MM.1S (cell line): ENCODE measurements at regions not wholly inside any gene's neighbourhood (a gene's known extent, or its start where the extent isn't known, plus 50 kb on each side); places are given as distances from the start of the nearest gene placed in this dataset.

Experiments
- DNase-seq: peaks from one replicate; pipeline ENCODE4 v3.0.0-alpha.2; 2015
- H2AFZ ChIP-seq: fragments of 300-600 bp; sonication (generic); 2 replicates; pipeline ENCODE4 v1.6.0; 2016; ENCODE audit warnings: antibody characterized with exemption, low read length
- H3F3A ChIP-seq: fragments of 300-600 bp; sonication (generic); 2 replicates; pipeline ENCODE4 v1.6.1; 2016; ENCODE audit warnings: mild to moderate bottlenecking, antibody characterized with exemption, low read length, moderate library complexity, mixed read lengths; ENCODE audit not compliant: insufficient read depth
- H3K27ac ChIP-seq: fragments of 300-600 bp; sonication (generic); 2 replicates; pipeline ENCODE4 v1.5.1; 2016; ENCODE audit warnings: mild to moderate bottlenecking, low read length
- H3K27me3 ChIP-seq: fragments of 300-600 bp; sonication (generic); replicated peaks from 2 replicates; pipeline ENCODE4 v1.6.0; 2016; ENCODE audit warnings: low read length; ENCODE audit not compliant: insufficient read depth
- H3K36me3 ChIP-seq: fragments of 300-600 bp; sonication (generic); replicated peaks from 2 replicates; pipeline ENCODE4 v1.6.1; 2016; ENCODE audit warnings: mild to moderate bottlenecking, low read length, mixed read lengths; ENCODE audit not compliant: insufficient read depth
- H3K4me1 ChIP-seq: fragments of 300-600 bp; sonication (generic); 2 replicates; pipeline ENCODE4 v1.6.1; 2016; ENCODE audit warnings: low read length, mixed read lengths
- H3K4me2 ChIP-seq: fragments of 300-600 bp; sonication (generic); 2 replicates; pipeline ENCODE4 v1.6.0; 2016; ENCODE audit warnings: low read depth, low read length
- H3K4me3 ChIP-seq: fragments of 300-600 bp; sonication (generic); 2 replicates; pipeline ENCODE4 v1.5.1; 2016; ENCODE audit warnings: low read length, mixed read lengths
- H3K79me2 ChIP-seq: fragments of 300-600 bp; sonication (generic); 2 replicates; pipeline ENCODE4 v1.6.1; 2016; ENCODE audit warnings: mixed run types, low read length, mixed read lengths
- H3K9ac ChIP-seq: fragments of 300-600 bp; sonication (generic); 2 replicates; pipeline ENCODE4 v1.6.1; 2016; ENCODE audit warnings: low read length, mixed read lengths
- H3K9me2 ChIP-seq: fragments of 300-600 bp; sonication (generic); replicated peaks from 2 replicates; pipeline ENCODE4 v1.6.1; 2016; ENCODE audit warnings: mild to moderate bottlenecking, low read length, mixed read lengths; ENCODE audit not compliant: insufficient read depth
- H3K9me3 ChIP-seq: fragments of 300-600 bp; sonication (generic); replicated peaks from 2 replicates; pipeline ENCODE4 v1.6.1; 2016; ENCODE audit warnings: mild to moderate bottlenecking, low read length, mixed read lengths; ENCODE audit not compliant: insufficient read depth
- H4K20me1 ChIP-seq: fragments of 300-600 bp; sonication (generic); 2 replicates; pipeline ENCODE4 v1.6.1; 2016; ENCODE audit warnings: mild to moderate bottlenecking, low read length, moderate library complexity, mixed read lengths; ENCODE audit not compliant: insufficient read depth
- CTCF ChIP-seq: fragments of 300-600 bp; sonication (generic); IDR thresholded peaks from 2 replicates; pipeline ENCODE4 v1.5.1; 2016; ENCODE audit warnings: antibody characterized with exemption, low read length, mixed read lengths
- EZH2 ChIP-seq: fragments of 300-600 bp; sonication (generic); optimal IDR thresholded peaks from 2 replicates; pipeline ENCODE3; 2017; ENCODE audit warnings: low read depth, mild to moderate bottlenecking, antibody characterized with exemption, low read length, mixed read lengths
- EZH2phosphoT487 ChIP-seq: fragments of 300-600 bp; sonication (generic); IDR thresholded peaks from 2 replicates; pipeline ENCODE4 v1.6.1; 2018; ENCODE audit warnings: antibody characterized with exemption, low read length

GRCh38 chr2:106705877-106706276 lies 180.1 kb downstream of the ST6GAL2 start:
- Histone ChIP-seq H3K4me2 (no peak overlapping the region), H4K20me1 (no peaks in the 10 kb centered on the region), H2AFZ (no peak overlapping the region), H3K79me2 (no peaks in the 10 kb centered on the region), H3K9ac (no peak overlapping the region), H3F3A (no peaks in the 10 kb centered on the region), H3K27ac (no peak overlapping the region), H3K36me3 (no peaks in the 10 kb centered on the region), H3K27me3 (no peaks in the 10 kb centered on the region), H3K9me2 (no peaks in the 10 kb centered on the region), H3K9me3 (no peaks in the 10 kb centered on the region), H3K4me1 (no peaks in the 10 kb centered on the region), H3K4me3 (no peak overlapping the region)
- TF ChIP-seq CTCF (no peak), EZH2 (no peak), EZH2phosphoT487 (no peak)
- DNase-seq = no peak

- Histone ChIP-seq H3K9me3 (no peaks in the 10 kb centered on the region), H3K9ac (no peak overlapping the region), H3K4me1 (no peaks in the 10 kb centered on the region), H3K4me2 (no peak overlapping the region), H2AFZ (no peak overlapping the region), H3K36me3 (no peaks in the 10 kb centered on the region), H3K4me3 (no peak overlapping the region), H3K9me2 (no peaks in the 10 kb centered on the region), H4K20me1 (no peaks in the 10 kb centered on the region), H3K27me3 (no peaks in the 10 kb centered on the region), H3K27ac (no peak overlapping the region), H3F3A (no peaks in the 10 kb centered on the region), H3K79me2 (no peaks in the 10 kb centered on the region)
- DNase-seq = no peak
- no peak for TF ChIP-seq EZH2phosphoT487
- TF ChIP-seq EZH2 = no peak
- TF ChIP-seq CTCF = no peak
These were observed 179.7 kb downstream of the ST6GAL2 start for GRCh38 chr2:106706283-106706682.

GRCh38 chr2:106708209-106708608 lies 177.8 kb downstream of the ST6GAL2 start:
- no peaks in the 10 kb centered on the region for H3K79me2 ChIP-seq
- H3K4me2 ChIP-seq = no peak overlapping the region
- H3K36me3 ChIP-seq = no peaks in the 10 kb centered on the region
- no peaks in the 10 kb centered on the region for H3K9me2 ChIP-seq
- H3K27ac ChIP-seq = no peak overlapping the region
- H3K4me1 ChIP-seq = no peaks in the 10 kb centered on the region
- no peak overlapping the region for H3K4me3 ChIP-seq
- H2AFZ ChIP-seq = no peak overlapping the region
- no peaks in the 10 kb centered on the region for H3F3A ChIP-seq
- TF ChIP-seq CTCF = no peak
- TF ChIP-seq EZH2phosphoT487 = no peak
- no peak for TF ChIP-seq EZH2
- no peaks in the 10 kb centered on the region for H4K20me1 ChIP-seq
- no peak overlapping the region for H3K9ac ChIP-seq
- H3K27me3 ChIP-seq = no peaks in the 10 kb centered on the region
- no peak for DNase-seq
- H3K9me3 ChIP-seq = no peaks in the 10 kb centered on the region
